GM12865 (cell line): ENCODE measurements at regions not wholly inside any gene's neighbourhood (a gene's known extent, or its start where the extent isn't known, plus 50 kb on each side); places are given as distances from the start of the nearest gene placed in this dataset.
"Not testable (repeated sequence)": the region's sequence is repeated elsewhere in the genome, so short reads cannot be mapped to it uniquely, and the experiment has no call there.

ENCODE experiments used
- DNase-seq: peaks from one replicate; pipeline ENCODE4 v3.0.0; 2010; ENCODE audit warnings: low read depth
- H3K4me3 ChIP-seq: 2 replicates; pipeline ENCODE4 v1.5.1; 2011; ENCODE audit warnings: mild to moderate bottlenecking, low read depth, low read length, control low read depth
- CTCF ChIP-seq: IDR thresholded peaks from 2 replicates; pipeline ENCODE4 v1.5.1; 2011; ENCODE audit warnings: low read length, control low read depth, low read depth, inconsistent platforms; ENCODE audit not compliant: insufficient read depth; ENCODE audit errors: missing control alignments

GRCh38 chr15:20348900-20349773 is 192.5 kb downstream of the GOLGA6L6 start:
- no peak for DNase-seq
- no peak overlapping the region for H3K4me3 ChIP-seq
- no peak for TF ChIP-seq CTCF

GRCh38 chr15:20348291-20348899 is 193.2 kb downstream of the GOLGA6L6 start:
- no peak for TF ChIP-seq CTCF
- no peak for DNase-seq
- H3K4me3 ChIP-seq, result no peak overlapping the region

- no peak for DNase-seq
- no peak overlapping the region for H3K4me3 ChIP-seq
- no peak for TF ChIP-seq CTCF
Measured at GRCh38 chr15:20346082-20346805, 195.4 kb downstream of the GOLGA6L6 start.

GRCh38 chr15:20345401-20345958 is 196.1 kb downstream of the GOLGA6L6 start:
- no peak for TF ChIP-seq CTCF
- H3K4me3 ChIP-seq, result no peak overlapping the region
- no peak for DNase-seq

- H3K4me3 ChIP-seq, result no peak overlapping the region
- TF ChIP-seq CTCF, result no peak
- DNase-seq, result no peak
Measured at GRCh38 chr15:20344601-20345400, 196.8 kb downstream of the GOLGA6L6 start.

GRCh38 chr15:20343395-20344211 is 198.0 kb downstream of the GOLGA6L6 start:
- DNase-seq, H3K4me3 ChIP-seq: not testable (repeated sequence)

GRCh38 chr15:20342601-20343394 is 198.8 kb downstream of the GOLGA6L6 start:
- not testable (repeated sequence) for DNase-seq, H3K4me3 ChIP-seq
